ENCODE measurements at regions not wholly inside any gene's neighbourhood (a gene's known extent, or its start where the extent isn't known, plus 50 kb on each side); places are given as distances from the start of the nearest gene placed in this dataset.

DNA sequence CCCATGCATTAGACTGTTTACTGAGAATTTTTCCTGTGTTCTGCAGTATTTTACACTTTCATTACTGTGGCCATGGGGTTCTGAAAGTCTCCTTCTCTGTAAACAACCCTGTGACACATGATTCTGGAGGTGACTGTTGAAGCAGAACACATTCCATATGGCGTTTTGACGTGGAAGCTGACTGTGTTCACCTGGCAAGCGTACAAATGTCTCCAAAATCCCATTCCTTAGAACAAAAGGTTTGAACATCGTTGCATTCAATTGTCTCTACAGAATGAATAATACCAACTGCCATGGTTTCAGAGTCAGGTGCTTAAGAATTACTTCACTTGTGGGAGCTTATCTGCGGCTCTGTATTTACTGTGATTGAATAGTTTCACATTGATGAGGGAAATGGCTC, 485.6 kb upstream of the TMEM132C start:
- TF ChIP-seq, protein P1, sequence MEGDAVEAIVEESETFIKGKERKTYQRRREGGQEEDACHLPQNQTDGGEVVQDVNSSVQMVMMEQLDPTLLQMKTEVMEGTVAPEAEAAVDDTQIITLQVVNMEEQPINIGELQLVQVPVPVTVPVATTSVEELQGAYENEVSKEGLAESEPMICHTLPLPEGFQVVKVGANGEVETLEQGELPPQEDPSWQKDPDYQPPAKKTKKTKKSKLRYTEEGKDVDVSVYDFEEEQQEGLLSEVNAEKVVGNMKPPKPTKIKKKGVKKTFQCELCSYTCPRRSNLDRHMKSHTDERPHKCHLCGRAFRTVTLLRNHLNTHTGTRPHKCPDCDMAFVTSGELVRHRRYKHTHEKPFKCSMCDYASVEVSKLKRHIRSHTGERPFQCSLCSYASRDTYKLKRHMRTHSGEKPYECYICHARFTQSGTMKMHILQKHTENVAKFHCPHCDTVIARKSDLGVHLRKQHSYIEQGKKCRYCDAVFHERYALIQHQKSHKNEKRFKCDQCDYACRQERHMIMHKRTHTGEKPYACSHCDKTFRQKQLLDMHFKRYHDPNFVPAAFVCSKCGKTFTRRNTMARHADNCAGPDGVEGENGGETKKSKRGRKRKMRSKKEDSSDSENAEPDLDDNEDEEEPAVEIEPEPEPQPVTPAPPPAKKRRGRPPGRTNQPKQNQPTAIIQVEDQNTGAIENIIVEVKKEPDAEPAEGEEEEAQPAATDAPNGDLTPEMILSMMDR (conservative IDR thresholded peaks at IDR 0.05) = no peak
- no peaks in the 10 kb centered on the region for H4K20me1 ChIP-seq (ENCODE audit: control insufficient read depth, insufficient read depth, insufficient read length)
- Mint-ChIP-seq H3K27me3 (ENCODE audit: low read depth) (peaks cover 1% of the 10 kb centered on the region), H3K9me3 (no peaks in the 10 kb centered on the region; a peak in 1 of 5 replicates), H3K4me3 (no peak overlapping the region), H3K36me3 (ENCODE audit: insufficient read depth in 1 of 3, low read depth in 3 of 3) (no peaks in the 10 kb centered on the region; a peak in 1 of 7 replicates), H3K4me1 (peaks cover 10 to 11% of the 10 kb centered on the region in 2 experiments), H3K27ac (no peak overlapping the region)
- DNase-seq = no peak
- H3K4me1 ChIP-seq (ENCODE audit: insufficient read depth, low read length) = no peaks in the 10 kb centered on the region
- H3K14ac ChIP-seq (ENCODE audit: insufficient read depth, low read length) = no peak overlapping the region
- H3K9ac ChIP-seq (ENCODE audit: extremely low read depth, insufficient read length, low read length) = no peak overlapping the region
- H3K23ac ChIP-seq (ENCODE audit: insufficient read length, low read depth, low read length) = no peak overlapping the region
- H3K27ac ChIP-seq (ENCODE audit: insufficient read length, low read depth, low read length) = no peak overlapping the region
- no peak overlapping the region for H2BK20ac ChIP-seq (ENCODE audit: low read depth, low read length, poor library complexity, severe bottlenecking)
- H3K27me3 ChIP-seq (ENCODE audit: insufficient read depth, low read length) = no peaks in the 10 kb centered on the region
- H2BK5ac ChIP-seq (ENCODE audit: insufficient read length, low read length) = no peak overlapping the region
- H3K4ac ChIP-seq (ENCODE audit: low read depth, low read length) = no peak overlapping the region
- no peaks in the 10 kb centered on the region for H3K79me2 ChIP-seq (ENCODE audit: insufficient read depth, low read length)
- no peak overlapping the region for H2AFZ ChIP-seq (ENCODE audit: low read length)
- no peaks in the 10 kb centered on the region for H3K79me1 ChIP-seq (ENCODE audit: insufficient read depth, low read depth, low read length, poor library complexity, severe bottlenecking)
- H3K4me2 ChIP-seq (ENCODE audit: insufficient read depth, insufficient read length, low read length) = no peak overlapping the region
- no peak overlapping the region for H2BK120ac ChIP-seq (ENCODE audit: low read depth, low read length, poor library complexity, severe bottlenecking)
- WGBS (ENCODE audit: extremely low coverage, insufficient read length, low lambda C conversion rate) = no CpG with 5 or more reads among the region's 5 CpGs
- no peaks in the 10 kb centered on the region for H3K23me2 ChIP-seq (ENCODE audit: insufficient read length, low read depth, low read length, poor library complexity, severe bottlenecking)
- no peak overlapping the region for H3K56ac ChIP-seq (ENCODE audit: insufficient read length, low read depth, low read length)
- H2AK5ac ChIP-seq (ENCODE audit: insufficient read length, low read length) = no peak overlapping the region
- H3T11ph ChIP-seq (ENCODE audit: low read length) = no peak overlapping the region
- H4K5ac ChIP-seq (ENCODE audit: insufficient read length, low read depth, low read length) = no peak overlapping the region
- H3K18ac ChIP-seq (ENCODE audit: insufficient read length, low read depth, low read length) = no peak overlapping the region
- no peak overlapping the region for H4K91ac ChIP-seq (ENCODE audit: insufficient read length, low read depth, low read length)
- no peak overlapping the region for H2BK12ac ChIP-seq (ENCODE audit: insufficient read length, low read depth, low read length)
- no peak overlapping the region for H2BK15ac ChIP-seq (ENCODE audit: low read depth, low read length)
- no peaks in the 10 kb centered on the region for H3K9me3 ChIP-seq (ENCODE audit: control insufficient read depth, low read depth, low read length)
- no peak overlapping the region for H4K8ac ChIP-seq (replicated peaks; ENCODE audit: insufficient read length, low read depth, low read length)

Data from H9 (cell line).